ENCODE measurements at regions not wholly inside any gene's neighbourhood (a gene's known extent, or its start where the extent isn't known, plus 50 kb on each side); places are given as distances from the start of the nearest gene placed in this dataset.

DNA sequence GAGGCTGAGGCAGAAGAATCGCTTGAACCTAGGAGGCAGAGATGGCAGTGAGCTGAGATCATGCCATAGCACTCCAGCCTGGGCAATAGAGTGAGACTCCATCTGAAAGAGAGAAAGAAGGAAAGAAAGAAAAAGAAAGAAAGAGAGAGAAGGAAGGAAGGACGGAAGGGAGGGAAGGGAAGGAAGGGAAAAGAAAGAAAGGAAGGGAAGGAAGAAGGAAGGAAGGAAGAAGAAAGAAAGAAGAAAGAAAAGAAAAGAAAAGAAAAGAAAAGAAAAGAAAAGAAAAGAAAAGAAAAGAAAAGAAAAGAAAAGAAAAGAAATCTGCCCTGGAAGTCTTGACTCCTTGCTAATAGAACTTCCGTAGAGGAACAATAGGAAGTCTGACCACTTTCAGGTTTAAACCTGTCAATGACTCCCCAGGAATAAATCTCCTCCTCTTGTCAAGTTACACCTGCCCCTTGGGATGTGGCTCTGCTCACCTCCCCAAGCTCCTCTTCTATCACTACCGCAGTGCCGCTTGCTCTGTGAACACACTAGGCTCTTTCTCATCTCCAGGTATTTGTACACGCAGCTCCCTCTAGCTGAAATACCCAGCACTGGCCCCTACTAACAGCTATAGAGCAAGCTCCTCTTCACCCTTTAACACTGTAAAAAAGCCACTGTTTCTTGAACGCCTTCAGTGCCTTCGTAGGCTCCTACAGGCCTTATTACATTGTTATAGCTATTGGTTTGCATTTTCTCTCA, 773.1 kb upstream of the TBX3 start:
- TF ChIP-seq, protein P1, sequence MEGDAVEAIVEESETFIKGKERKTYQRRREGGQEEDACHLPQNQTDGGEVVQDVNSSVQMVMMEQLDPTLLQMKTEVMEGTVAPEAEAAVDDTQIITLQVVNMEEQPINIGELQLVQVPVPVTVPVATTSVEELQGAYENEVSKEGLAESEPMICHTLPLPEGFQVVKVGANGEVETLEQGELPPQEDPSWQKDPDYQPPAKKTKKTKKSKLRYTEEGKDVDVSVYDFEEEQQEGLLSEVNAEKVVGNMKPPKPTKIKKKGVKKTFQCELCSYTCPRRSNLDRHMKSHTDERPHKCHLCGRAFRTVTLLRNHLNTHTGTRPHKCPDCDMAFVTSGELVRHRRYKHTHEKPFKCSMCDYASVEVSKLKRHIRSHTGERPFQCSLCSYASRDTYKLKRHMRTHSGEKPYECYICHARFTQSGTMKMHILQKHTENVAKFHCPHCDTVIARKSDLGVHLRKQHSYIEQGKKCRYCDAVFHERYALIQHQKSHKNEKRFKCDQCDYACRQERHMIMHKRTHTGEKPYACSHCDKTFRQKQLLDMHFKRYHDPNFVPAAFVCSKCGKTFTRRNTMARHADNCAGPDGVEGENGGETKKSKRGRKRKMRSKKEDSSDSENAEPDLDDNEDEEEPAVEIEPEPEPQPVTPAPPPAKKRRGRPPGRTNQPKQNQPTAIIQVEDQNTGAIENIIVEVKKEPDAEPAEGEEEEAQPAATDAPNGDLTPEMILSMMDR (IDR thresholded peaks at IDR 0.05; ENCODE audit: low read length, missing control alignments) = no peak
- no peak for DNase-seq (ENCODE audit: low read depth)
- H3K4me3 ChIP-seq (replicated peaks; ENCODE audit: low read depth, low read length) = no peak overlapping the region

DNA sequence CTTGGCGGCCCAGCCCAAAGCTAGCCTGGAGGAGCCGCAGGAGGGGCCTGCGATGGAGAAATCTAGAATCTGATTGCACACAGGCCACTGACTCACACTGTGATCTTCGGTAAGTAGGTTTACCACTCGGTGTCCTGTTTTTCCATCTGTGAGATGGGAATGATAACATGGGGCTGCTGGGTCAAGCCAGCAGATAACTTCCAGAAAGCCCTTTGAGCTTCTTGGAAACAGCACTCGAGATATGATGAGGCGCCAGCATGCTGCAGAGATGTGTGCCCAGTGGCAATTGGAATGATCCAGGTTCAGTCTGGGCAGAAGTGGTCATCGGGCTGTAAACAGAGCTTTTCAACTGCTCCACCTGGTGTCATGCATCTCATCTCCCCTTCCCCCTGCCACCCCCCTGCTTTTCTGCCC, 771.3 kb upstream of the TBX3 start:
- TF ChIP-seq, protein P1 (IDR thresholded peaks at IDR 0.05; ENCODE audit: low read length, missing control alignments) = no peak
- no peak overlapping the region for H3K4me3 ChIP-seq (replicated peaks; ENCODE audit: low read depth, low read length)
- DNase-seq (ENCODE audit: low read depth) = no peak

DNA sequence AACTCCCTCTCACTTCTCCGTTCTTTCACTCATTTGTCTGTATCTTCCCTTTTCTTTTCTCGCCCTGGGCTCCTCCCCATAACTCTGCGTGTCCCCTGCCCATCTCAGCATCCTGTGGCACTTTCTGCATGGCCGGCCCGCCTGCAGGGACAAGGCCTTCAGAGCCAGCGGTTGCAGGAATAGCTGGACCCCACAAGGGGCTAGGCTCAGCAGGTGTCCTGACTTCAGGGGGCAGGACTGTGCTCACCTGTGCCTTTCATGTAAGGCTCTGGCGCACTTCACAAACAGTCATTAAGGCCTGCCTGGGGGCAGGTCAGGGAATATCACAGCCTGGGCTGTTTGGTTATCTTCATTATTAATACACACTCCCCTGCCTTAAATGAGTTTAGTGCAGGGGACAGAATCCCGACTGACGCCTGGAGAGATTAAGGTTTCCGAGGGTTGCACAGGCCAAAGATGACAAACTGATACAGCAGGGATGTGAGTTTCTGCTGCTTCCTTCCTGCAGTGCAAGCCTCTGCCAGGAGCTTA, 768.8 kb upstream of the TBX3 start:
- TF ChIP-seq, protein P1 (IDR thresholded peaks at IDR 0.05; ENCODE audit: low read length, missing control alignments) = no peak
- no peak overlapping the region for H3K4me3 ChIP-seq (replicated peaks; ENCODE audit: low read depth, low read length)
- no peak for DNase-seq (ENCODE audit: low read depth)

DNA sequence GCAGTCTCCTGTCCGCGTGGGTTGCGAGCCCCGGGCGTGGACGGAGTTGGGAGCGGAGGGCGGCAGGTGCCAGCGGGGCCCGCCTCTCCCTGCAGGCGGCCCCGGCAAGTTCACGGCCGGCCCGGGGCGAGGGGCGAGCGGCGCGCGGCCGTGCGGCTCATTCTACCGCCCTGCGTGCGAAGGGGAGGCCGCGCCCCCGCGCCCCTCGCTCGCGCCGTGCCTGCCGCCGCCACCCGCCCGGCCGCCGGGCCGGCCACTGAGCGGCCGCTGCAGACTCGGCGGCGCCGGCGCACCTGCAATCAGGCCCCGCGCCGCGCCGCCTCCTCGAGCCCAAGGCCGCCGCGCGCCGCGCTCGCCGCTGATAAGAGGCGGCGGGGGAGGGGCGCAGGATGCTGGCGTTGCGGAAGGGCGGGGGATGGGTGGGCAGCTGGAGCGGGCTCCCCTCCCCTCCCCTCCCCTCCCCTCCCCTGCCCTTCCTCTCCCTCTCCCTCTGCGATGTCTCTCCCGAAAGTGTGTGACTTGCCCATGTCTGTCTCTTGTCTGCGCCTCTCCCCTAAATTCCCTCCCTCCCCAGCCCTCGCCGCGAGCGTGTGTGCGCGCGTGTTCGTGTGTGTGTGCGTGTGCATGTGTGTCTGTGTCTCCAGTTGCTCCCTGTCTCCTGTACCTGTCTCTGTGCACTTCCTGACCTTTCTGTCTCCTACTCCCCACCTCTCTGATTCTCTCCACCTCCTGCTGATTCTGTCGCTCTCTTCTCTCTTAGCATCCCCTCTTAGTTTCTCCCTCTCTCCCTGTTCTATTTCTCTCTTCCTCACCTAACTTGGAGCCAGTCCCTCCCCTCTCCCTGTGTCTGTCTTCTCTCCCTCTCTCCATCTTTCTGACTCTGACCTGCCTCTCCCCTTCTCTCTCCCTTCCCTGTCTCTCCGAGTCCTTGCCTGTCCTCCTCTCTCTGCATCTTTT, 768.1 kb upstream of the TBX3 start:
- DNase-seq (ENCODE audit: low read depth) = peak; percentile 10
- peak overlapping the region; percentile 19 for H3K4me3 ChIP-seq (replicated peaks; ENCODE audit: low read depth, low read length)
- TF ChIP-seq, protein P1 (IDR thresholded peaks at IDR 0.05; ENCODE audit: low read length, missing control alignments) = no peak

DNA sequence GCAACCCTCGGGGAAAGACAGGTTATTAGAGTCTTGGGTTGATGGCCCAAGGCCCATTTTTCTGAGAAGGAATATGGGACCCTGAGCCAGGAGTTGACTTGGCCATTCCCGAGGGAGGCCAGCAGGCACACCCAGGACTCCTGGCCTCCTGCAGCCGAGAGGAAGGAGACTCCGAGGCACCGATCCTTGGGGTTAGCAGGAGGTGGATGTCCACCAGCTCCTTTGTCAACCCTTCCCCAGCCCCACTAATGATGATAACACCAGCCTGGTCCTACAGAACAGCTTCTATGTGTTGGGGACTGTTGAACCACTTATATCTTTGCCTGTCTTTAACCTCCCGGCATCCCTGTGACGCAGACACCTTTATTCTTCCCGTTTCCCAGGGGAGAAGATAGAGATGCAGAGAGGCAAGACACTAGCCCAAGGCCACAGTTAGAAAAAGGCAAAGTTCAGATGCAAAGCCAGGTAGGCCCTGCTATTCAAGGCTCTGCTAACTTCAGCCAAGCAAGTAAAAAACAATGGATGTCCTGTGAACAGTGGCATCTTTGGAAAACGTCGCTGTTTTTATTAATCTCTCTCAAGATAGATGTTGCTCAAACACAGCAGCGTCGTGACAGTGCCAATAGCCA, 767.3 kb upstream of the TBX3 start:
- TF ChIP-seq, protein P1 (IDR thresholded peaks at IDR 0.05; ENCODE audit: low read length, missing control alignments) = no peak
- peak overlapping the region; percentile 19 for H3K4me3 ChIP-seq (replicated peaks; ENCODE audit: low read depth, low read length)
- no peak for DNase-seq (ENCODE audit: low read depth)

DNA sequence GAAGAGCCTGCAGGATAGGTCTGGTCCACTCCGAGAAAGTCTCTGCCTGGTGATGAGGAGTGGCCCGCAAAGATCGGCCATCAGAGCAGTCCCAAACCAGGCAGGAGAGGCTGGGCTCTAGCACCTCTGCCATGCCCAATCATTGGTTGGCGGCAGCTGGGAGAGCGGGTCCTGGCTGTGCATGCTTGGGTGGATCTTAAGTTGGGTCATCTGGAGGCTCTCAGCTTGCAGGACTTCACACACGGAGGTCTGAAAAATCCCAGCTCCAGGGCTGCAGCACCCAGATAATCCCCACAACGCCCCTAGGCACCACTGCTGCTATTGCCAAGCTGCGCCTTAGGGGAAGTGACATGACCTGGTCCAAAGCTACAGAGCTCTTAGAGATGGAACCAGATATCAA, 766.7 kb upstream of the TBX3 start:
- H3K4me3 ChIP-seq (replicated peaks; ENCODE audit: low read depth, low read length) = no peak overlapping the region
- no peak for DNase-seq (ENCODE audit: low read depth)
- TF ChIP-seq, protein P1 (IDR thresholded peaks at IDR 0.05; ENCODE audit: low read length, missing control alignments) = no peak
